PC-9 (cell line): ENCODE measurements at regions not wholly inside any gene's neighbourhood (a gene's known extent, or its start where the extent isn't known, plus 50 kb on each side); places are given as distances from the start of the nearest gene placed in this dataset.

Experiments
- BruUV-seq: library from RNA; stranded (reverse); fragments of 400-500 nt; replicated peaks from 2 replicates; lab custom pipeline; 2021; lab: Mats Ljungman, UMichigan
- CTCF ChIA-PET: fragments of 300-600 bp; sonication (Branson Sonifier 250); formaldehyde crosslinking; loops from one replicate; lab custom pipeline; 2022; ENCODE audit warnings: antibody characterized with exemption; lab: Charles Lee
- POLR2A ChIA-PET: fragments of 300-600 bp; sonication (Branson Sonifier 250); formaldehyde crosslinking; loops from one replicate; lab custom pipeline; 2022; ENCODE audit warnings: antibody characterized with exemption; ENCODE audit not compliant: unreplicated experiment; lab: Charles Lee
- DNase-seq, 2 experiments: peaks; one replicate each; pipeline versions ENCODE4 v3.0.0 to v3.0.0-alpha.2; 2015 to 2022; ENCODE audit warnings: mixed read lengths in 1 of 2
- H2AFZ ChIP-seq: fragments of 200-600 bp; sonication (generic); 2 replicates; pipeline ENCODE4 v1.8.1; 2017; ENCODE audit warnings: antibody characterized with exemption
- H3F3A ChIP-seq: fragments of 200-600 bp; sonication (generic); 2 replicates; pipeline ENCODE4 v1.8.1; 2017; ENCODE audit warnings: antibody characterized with exemption, mild to moderate bottlenecking, low read depth; ENCODE audit not compliant: insufficient read depth
- H3K27ac ChIP-seq: fragments of 200-600 bp; sonication (generic); 2 replicates; pipeline ENCODE4 v1.6.1; 2016; ENCODE audit warnings: mixed run types
- H3K27me3 ChIP-seq: fragments of 200-600 bp; sonication (generic); 2 replicates; pipeline ENCODE4 v1.6.1; 2016; ENCODE audit warnings: low read depth, mixed run types; ENCODE audit not compliant: insufficient read depth
- H3K36me3 ChIP-seq: fragments of 200-600 bp; sonication (generic); 2 replicates; pipeline ENCODE4 v1.6.1; 2016; ENCODE audit warnings: low read depth, mixed run types
- H3K4me1 ChIP-seq: fragments of 200-600 bp; sonication (generic); replicated peaks from 2 replicates; pipeline ENCODE4 v1.6.1; 2016; ENCODE audit warnings: mixed run types; ENCODE audit not compliant: insufficient read depth
- H3K4me2 ChIP-seq: fragments of 200-600 bp; sonication (generic); 2 replicates; pipeline ENCODE4 v1.6.1; 2017; ENCODE audit warnings: mixed run types
- H3K4me3 ChIP-seq: fragments of 200-600 bp; sonication (generic); 2 replicates; pipeline ENCODE4 v1.6.1; 2016; ENCODE audit warnings: mixed run types
- H3K79me2 ChIP-seq: fragments of 200-600 bp; sonication (generic); 2 replicates; pipeline ENCODE4 v1.6.1; 2017; ENCODE audit warnings: low read depth, mixed run types
- H3K9me2 ChIP-seq: fragments of 200-600 bp; sonication (generic); 2 replicates; pipeline ENCODE4 v1.8.1; 2017; ENCODE audit warnings: mild to moderate bottlenecking; ENCODE audit not compliant: insufficient read depth
- H3K9me3 ChIP-seq: fragments of 200-600 bp; sonication (generic); 2 replicates; pipeline ENCODE4 v1.8.1; 2016; ENCODE audit warnings: low read depth; ENCODE audit not compliant: insufficient read depth
- H4K20me1 ChIP-seq: fragments of 200-600 bp; sonication (generic); 2 replicates; pipeline ENCODE4 v1.8.1; 2017; ENCODE audit not compliant: insufficient read depth
- CTCF ChIP-seq: fragments of 200-600 bp; sonication (generic); conservative IDR thresholded peaks from 2 replicates; pipeline ENCODE4 v1.6.1; 2017; ENCODE audit warnings: mixed run types, antibody characterized with exemption, mild to moderate bottlenecking, moderate library complexity
- EZH2 ChIP-seq: fragments of 200-600 bp; sonication (generic); IDR thresholded peaks from 2 replicates; pipeline ENCODE4 v1.8.0; 2017; ENCODE audit warnings: antibody characterized with exemption, low read depth
- intact Hi-C: fragments of 100-400 bp; cut with micrococcal nuclease; formaldehyde crosslinking; loops from one replicate; pipeline ENCODE4 v1.10.0; 2022; ENCODE audit not compliant: unreplicated experiment

- no peak overlapping the region for H3K27ac ChIP-seq
- H3K9me2 ChIP-seq: no peaks in the 10 kb centered on the region
- no peaks in the 10 kb centered on the region for H3K79me2 ChIP-seq
- no peaks in the 10 kb centered on the region for H3K9me3 ChIP-seq
- BruUV-seq: no TSS peak
- TF ChIP-seq CTCF (no peak), EZH2 (no peak)
- no peaks in the 10 kb centered on the region for H3K36me3 ChIP-seq
- intact Hi-C loops: no loop called here
- H2AFZ ChIP-seq: no peak overlapping the region
- H3K27me3 ChIP-seq: peaks cover 51% of the 10 kb centered on the region
- ChIA-PET CTCF (no interaction called here), POLR2A (no interaction called here)
- no peaks in the 10 kb centered on the region for H3K4me1 ChIP-seq
- H3K4me3 ChIP-seq: no peak overlapping the region
- DNase-seq: no peak
- H3K4me2 ChIP-seq: no peak overlapping the region
- H4K20me1 ChIP-seq: no peaks in the 10 kb centered on the region
- no peaks in the 10 kb centered on the region for H3F3A ChIP-seq
Measured at GRCh38 chr16:5982979-5983378, 885.4 kb upstream of the EEF2KMT start.

- intact Hi-C loops: no loop called here
- no peak overlapping the region for H3K4me2 ChIP-seq
- no peak overlapping the region for H3K4me3 ChIP-seq
- H3K27ac ChIP-seq: no peak overlapping the region
- DNase-seq: no peak
- BruUV-seq: no TSS peak
- no peaks in the 10 kb centered on the region for H3K79me2 ChIP-seq
- no peaks in the 10 kb centered on the region for H3K36me3 ChIP-seq
- H3K27me3 ChIP-seq: peaks cover 36% of the 10 kb centered on the region
- TF ChIP-seq CTCF (no peak), EZH2 (no peak)
- CTCF ChIA-PET: no interaction called here
- H4K20me1 ChIP-seq: no peaks in the 10 kb centered on the region
- no peaks in the 10 kb centered on the region for H3F3A ChIP-seq
- POLR2A ChIA-PET: no interaction called here
- H3K9me2 ChIP-seq: no peaks in the 10 kb centered on the region
- H3K9me3 ChIP-seq: no peaks in the 10 kb centered on the region
- no peak overlapping the region for H2AFZ ChIP-seq
- no peaks in the 10 kb centered on the region for H3K4me1 ChIP-seq
Measured at GRCh38 chr16:5979905-5980550, 882.4 kb upstream of the EEF2KMT start.

- BruUV-seq: no TSS peak
Measured at GRCh38 chr16:5977329-5977728, 879.7 kb upstream of the EEF2KMT start.

More at GRCh38 chr16:5977329-5977728, 879.7 kb upstream of the EEF2KMT start:
- Histone ChIP-seq H3K27ac (no peak overlapping the region), H3K4me1 (no peaks in the 10 kb centered on the region), H3K4me3 (no peak overlapping the region), H3K36me3 (no peaks in the 10 kb centered on the region), H3F3A (no peaks in the 10 kb centered on the region), H2AFZ (no peak overlapping the region), H4K20me1 (no peaks in the 10 kb centered on the region), H3K9me3 (no peaks in the 10 kb centered on the region), H3K79me2 (no peaks in the 10 kb centered on the region), H3K9me2 (no peaks in the 10 kb centered on the region), H3K4me2 (no peak overlapping the region), H3K27me3 (peaks cover 28% of the 10 kb centered on the region)
- TF ChIP-seq EZH2: no peak
- TF ChIP-seq CTCF: no peak
- ChIA-PET POLR2A (no interaction called here), CTCF (no interaction called here)
- intact Hi-C loops: no loop called here
- no peak for DNase-seq
